NCI-H2107 treated with DMSO at 0.1 percent for 48 hours (cell line): ENCODE measurements at regions not wholly inside any gene's neighbourhood (a gene's known extent, or its start where the extent isn't known, plus 50 kb on each side); places are given as distances from the start of the nearest gene placed in this dataset.

ENCODE experiments used
- DNase-seq: peaks from one replicate; lab custom pipeline; 2025; ENCODE audit not compliant: unreplicated experiment; lab: John Stamatoyannopoulos, UW

GRCh38 chr10:52679117-52679516, 93.5 kb downstream of the MBL2 start:
- DNase-seq: no peak

GRCh38 chr10:52682766-52683165, 89.8 kb downstream of the MBL2 start:
- no peak for DNase-seq

- DNase-seq: no peak
Measured at GRCh38 chr10:52683776-52684175, 88.8 kb downstream of the MBL2 start.

GRCh38 chr10:52688899-52689298, 83.7 kb downstream of the MBL2 start:
- DNase-seq: no peak

GRCh38 chr10:52696232-52696631, 76.4 kb downstream of the MBL2 start:
- DNase-seq: no peak

GRCh38 chr10:52701647-52702046, 70.9 kb downstream of the MBL2 start:
- DNase-seq: no peak

- no peak for DNase-seq
Measured at GRCh38 chr10:52703451-52703850, 69.1 kb downstream of the MBL2 start.

GRCh38 chr10:52703898-52704297, 68.7 kb downstream of the MBL2 start:
- no peak for DNase-seq

GRCh38 chr10:52706332-52707070, 66.1 kb downstream of the MBL2 start:
- DNase-seq: no peak
